Neural cell (in vitro differentiated cells): ENCODE measurements at regions not wholly inside any gene's neighbourhood (a gene's known extent, or its start where the extent isn't known, plus 50 kb on each side); places are given as distances from the start of the nearest gene placed in this dataset.

Source experiments
- CTCF ChIP-seq: fragments of 450-650 bp; IDR thresholded peaks from 2 replicates; pipeline ENCODE4 v1.5.1; 2014; ENCODE audit warnings: antibody characterized with exemption, mild to moderate bottlenecking, moderate library complexity; ENCODE audit not compliant: poor library complexity, severe bottlenecking
- EP300 ChIP-seq: fragments of 450-650 bp; conservative IDR thresholded peaks from 2 replicates; pipeline ENCODE4 v1.6.1; 2014; ENCODE audit warnings: antibody characterized with exemption, mild to moderate bottlenecking, moderate library complexity; ENCODE audit not compliant: poor library complexity, severe bottlenecking
- EZH2 ChIP-seq: fragments of 200-600, 300-800 bp; shearing (Covaris generic), sonication (generic); IDR thresholded peaks from 2 replicates; pipeline ENCODE4 v1.6.1; 2014; ENCODE audit warnings: antibody characterized with exemption, low read length, borderline replicate concordance, mild to moderate bottlenecking; ENCODE audit not compliant: insufficient read depth, poor library complexity, severe bottlenecking
- MXI1 ChIP-seq: fragments of 450-650 bp; conservative IDR thresholded peaks from 2 replicates; pipeline ENCODE4 v1.6.1; 2014; ENCODE audit warnings: antibody characterized with exemption, mild to moderate bottlenecking; ENCODE audit not compliant: poor library complexity, severe bottlenecking
- RAD21 ChIP-seq: fragments of 450-650 bp; conservative IDR thresholded peaks from 2 replicates; pipeline ENCODE4 v1.6.1; 2014; ENCODE audit warnings: antibody characterized with exemption, mild to moderate bottlenecking, moderate library complexity
- REST ChIP-seq: IDR thresholded peaks from 2 replicates; pipeline ENCODE4 v1.6.1; 2012; ENCODE audit warnings: borderline replicate concordance

GRCh38 chr3:53965291-53965690 lies 73.6 kb upstream of the SELENOK start:
- TF ChIP-seq REST: no peak
- no peak for TF ChIP-seq EZH2
- no peak for TF ChIP-seq RAD21
- TF ChIP-seq CTCF: no peak
- TF ChIP-seq EP300: no peak
- TF ChIP-seq MXI1: no peak
